ENCODE measurements at regions not wholly inside any gene's neighbourhood (a gene's known extent, or its start where the extent isn't known, plus 50 kb on each side); places are given as distances from the start of the nearest gene placed in this dataset.

DNA sequence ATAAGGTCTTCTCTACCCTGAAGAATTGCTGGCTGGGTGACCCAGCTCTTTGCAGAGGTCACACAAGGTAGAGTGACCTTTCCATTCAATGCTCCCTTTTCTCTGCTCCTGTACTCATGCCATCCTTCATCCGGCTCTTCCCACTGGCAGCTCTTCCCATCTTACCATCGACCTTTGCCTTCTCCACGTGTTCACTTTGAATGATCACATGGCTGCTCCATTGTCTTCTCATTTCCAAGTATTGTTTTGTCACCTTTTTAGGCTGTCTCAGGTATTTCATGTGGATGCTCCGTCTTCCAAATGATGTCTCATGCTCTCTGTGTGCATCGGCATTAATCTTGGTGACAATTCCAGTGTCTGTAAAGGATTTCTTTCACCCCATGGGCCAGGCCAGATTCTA lies 76.6 kb upstream of the ONECUT1 start:
- WGBS, 2 donors, result 70 to 72% methylated on average over 5 of the region's 5 CpGs
- H3K27me3 ChIP-seq, result peaks cover 0 to 6% (median 0%) of the 10 kb centered on the region in 4 donors
- H3K4me1 ChIP-seq, result no peaks in the 10 kb centered on the region
- peaks cover 0 to 4% (median 0%) of the 10 kb centered on the region in 3 donors for H3K9me3 ChIP-seq
- intact Hi-C loops (cut with DNase I), result no loop called here
- H3K4me3 ChIP-seq, result no peak overlapping the region
- no peak overlapping the region for H3K27ac ChIP-seq
- no peaks in the 10 kb centered on the region for H3K36me3 ChIP-seq
- TF ChIP-seq, protein P1, sequence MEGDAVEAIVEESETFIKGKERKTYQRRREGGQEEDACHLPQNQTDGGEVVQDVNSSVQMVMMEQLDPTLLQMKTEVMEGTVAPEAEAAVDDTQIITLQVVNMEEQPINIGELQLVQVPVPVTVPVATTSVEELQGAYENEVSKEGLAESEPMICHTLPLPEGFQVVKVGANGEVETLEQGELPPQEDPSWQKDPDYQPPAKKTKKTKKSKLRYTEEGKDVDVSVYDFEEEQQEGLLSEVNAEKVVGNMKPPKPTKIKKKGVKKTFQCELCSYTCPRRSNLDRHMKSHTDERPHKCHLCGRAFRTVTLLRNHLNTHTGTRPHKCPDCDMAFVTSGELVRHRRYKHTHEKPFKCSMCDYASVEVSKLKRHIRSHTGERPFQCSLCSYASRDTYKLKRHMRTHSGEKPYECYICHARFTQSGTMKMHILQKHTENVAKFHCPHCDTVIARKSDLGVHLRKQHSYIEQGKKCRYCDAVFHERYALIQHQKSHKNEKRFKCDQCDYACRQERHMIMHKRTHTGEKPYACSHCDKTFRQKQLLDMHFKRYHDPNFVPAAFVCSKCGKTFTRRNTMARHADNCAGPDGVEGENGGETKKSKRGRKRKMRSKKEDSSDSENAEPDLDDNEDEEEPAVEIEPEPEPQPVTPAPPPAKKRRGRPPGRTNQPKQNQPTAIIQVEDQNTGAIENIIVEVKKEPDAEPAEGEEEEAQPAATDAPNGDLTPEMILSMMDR (IDR thresholded peaks at IDR 0.05), result no peak
- TF ChIP-seq POLR2A (IDR thresholded peaks at IDR 0.05), result no peak
- DNase-seq, result no peak

DNA sequence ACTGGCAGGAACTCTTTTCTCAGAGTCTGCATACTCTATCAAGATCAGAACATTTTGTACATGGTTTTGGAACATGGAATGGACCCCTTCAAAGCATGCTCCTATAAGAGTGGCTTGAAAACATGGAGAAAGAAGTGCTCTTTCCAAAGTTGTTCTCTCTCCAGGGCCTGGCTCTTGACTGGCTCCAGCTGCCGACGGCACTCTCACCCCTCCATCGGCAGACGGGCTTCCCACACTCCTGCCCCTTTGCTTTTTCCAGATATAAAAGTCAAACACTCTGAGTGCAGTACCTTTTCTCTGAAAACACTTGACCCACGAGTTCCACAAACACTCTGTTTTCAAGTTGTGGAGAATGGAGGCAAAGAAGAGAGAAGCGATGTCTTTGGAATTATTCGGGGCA lies 72.5 kb upstream of the ONECUT1 start:
- intact Hi-C loops (cut with DNase I), result no loop called here
- WGBS, 2 donors, result 56 to 63% methylated on average over 7 of the region's 7 CpGs
- H3K36me3 ChIP-seq, result no peaks in the 10 kb centered on the region
- TF ChIP-seq, protein P1 (IDR thresholded peaks at IDR 0.05), result no peak
- H3K4me1 ChIP-seq, result no peaks in the 10 kb centered on the region
- H3K27me3 ChIP-seq, result peaks cover 0 to 22% (median 0%) of the 10 kb centered on the region in 4 donors
- H3K9me3 ChIP-seq, result peaks cover 0 to 4% (median 0%) of the 10 kb centered on the region in 3 donors
- no peak for DNase-seq
- no peak overlapping the region for H3K4me3 ChIP-seq
- H3K27ac ChIP-seq, result no peak overlapping the region

DNA sequence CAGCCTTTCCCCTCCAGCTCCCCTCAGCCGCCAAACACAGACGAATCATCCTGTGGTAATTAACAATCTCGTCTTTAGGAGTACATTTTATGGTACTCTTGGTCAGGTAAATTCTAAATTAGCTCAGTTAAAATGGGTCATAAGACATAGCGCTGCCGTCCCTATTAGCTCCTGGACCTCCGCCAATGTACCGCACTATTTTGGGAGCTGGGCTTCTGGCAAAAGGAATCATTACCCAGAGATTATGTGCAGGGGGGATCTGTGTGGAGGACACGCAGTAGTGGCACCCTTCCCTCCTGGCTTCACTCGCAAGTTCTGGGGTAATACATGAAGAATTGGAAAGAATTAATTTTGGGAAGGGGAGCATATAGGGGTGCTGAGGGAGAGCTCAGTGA lies 68.6 kb upstream of the ONECUT1 start:
- no peak overlapping the region for H3K27ac ChIP-seq
- no peak for DNase-seq
- 64 to 77% methylated on average over 7 of the region's 9 CpGs for WGBS, 2 donors
- H3K27me3 ChIP-seq, result peaks cover 0 to 35% (median 0%) of the 10 kb centered on the region in 4 donors
- H3K9me3 ChIP-seq, result no peaks in the 10 kb centered on the region
- no peak overlapping the region for H3K4me3 ChIP-seq
- no peaks in the 10 kb centered on the region for H3K36me3 ChIP-seq
- TF ChIP-seq, protein P1 (IDR thresholded peaks at IDR 0.05), result no peak
- TF ChIP-seq POLR2A (IDR thresholded peaks at IDR 0.05), result no peak
- intact Hi-C loops (cut with DNase I), result no loop called here
- H3K4me1 ChIP-seq, result no peaks in the 10 kb centered on the region

DNA sequence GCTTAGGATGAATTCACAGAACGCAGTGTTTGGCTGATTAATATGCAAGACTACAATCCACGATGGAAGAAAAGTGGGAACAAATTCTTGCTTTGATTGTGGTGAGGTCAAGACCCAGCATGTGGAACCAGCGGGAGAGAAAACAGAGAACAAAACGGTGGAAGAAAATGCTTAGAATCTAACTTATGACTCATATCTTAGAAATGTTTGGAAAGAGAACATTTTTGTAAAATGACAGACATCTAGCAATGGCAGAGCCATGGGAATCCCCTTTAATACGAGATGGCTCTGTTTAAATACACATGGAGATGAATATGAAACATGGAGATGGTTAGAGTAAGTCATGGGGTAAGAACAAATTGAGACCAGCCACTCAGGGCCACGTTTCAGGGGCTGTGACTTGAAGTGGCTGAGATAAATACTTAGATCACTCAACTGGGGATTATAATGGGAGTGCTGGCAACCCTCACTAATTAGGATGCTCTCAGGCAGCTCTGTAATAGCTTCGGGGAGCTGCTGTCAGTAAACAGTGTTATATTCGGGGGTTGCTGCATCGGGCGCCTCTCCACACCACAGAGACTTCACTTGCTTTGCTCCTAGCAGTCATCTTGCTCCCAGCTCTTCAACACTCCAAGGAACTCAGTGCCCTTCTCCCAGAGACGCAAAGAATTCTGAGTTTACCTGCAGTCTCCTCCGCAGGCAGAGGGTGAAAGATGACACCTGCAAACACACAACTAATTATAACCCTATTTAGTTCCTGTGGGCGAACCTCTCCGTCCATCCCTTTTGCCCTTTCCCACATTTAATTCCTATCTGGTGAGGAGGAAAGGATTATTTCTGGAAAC lies 68.0 kb upstream of the ONECUT1 start:
- H3K27ac ChIP-seq, result no peak overlapping the region
- TF ChIP-seq, protein P1 (IDR thresholded peaks at IDR 0.05), result no peak
- no peak for TF ChIP-seq POLR2A (IDR thresholded peaks at IDR 0.05)
- DNase-seq, result no peak
- intact Hi-C loops (cut with DNase I), result no loop called here
- no peaks in the 10 kb centered on the region for H3K9me3 ChIP-seq
- 26 to 37% methylated on average over 11 to 14 of the region's 14 CpGs for WGBS, 2 donors
- peaks cover 0 to 35% (median 0%) of the 10 kb centered on the region in 4 donors for H3K27me3 ChIP-seq
- no peaks in the 10 kb centered on the region for H3K36me3 ChIP-seq
- no peaks in the 10 kb centered on the region for H3K4me1 ChIP-seq
- H3K4me3 ChIP-seq, result no peak overlapping the region

DNA sequence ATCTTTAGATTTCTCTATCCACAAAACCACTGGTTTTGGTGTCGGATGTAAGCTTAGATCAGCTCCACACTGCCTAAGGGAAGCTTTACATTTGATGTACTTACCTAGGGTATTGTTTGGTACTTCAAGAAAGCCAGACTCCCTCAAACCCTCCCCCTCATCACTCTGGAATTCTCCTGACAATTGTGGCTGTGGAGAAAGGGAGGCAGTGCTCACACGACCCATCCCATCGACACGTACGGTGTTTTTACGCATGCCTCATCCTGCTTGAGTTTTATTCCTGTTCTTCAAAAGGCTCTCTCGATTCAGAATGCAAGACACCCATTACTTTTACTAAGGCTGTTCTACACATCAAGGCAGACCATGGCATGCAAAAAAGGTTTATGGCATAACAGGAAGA lies 67.3 kb upstream of the ONECUT1 start:
- no peak overlapping the region for H3K4me3 ChIP-seq
- H3K27ac ChIP-seq, result no peak overlapping the region
- H3K4me1 ChIP-seq, result no peaks in the 10 kb centered on the region
- no peak for DNase-seq
- TF ChIP-seq POLR2A (IDR thresholded peaks at IDR 0.05), result no peak
- TF ChIP-seq, protein P1 (IDR thresholded peaks at IDR 0.05), result no peak
- whole genome bisulfite sequencing, 2 donors, result 26 to 37% methylated on average over 7 of the region's 7 CpGs
- H3K9me3 ChIP-seq, result no peaks in the 10 kb centered on the region
- H3K27me3 ChIP-seq, result peaks cover 0 to 35% (median 0%) of the 10 kb centered on the region in 4 donors
- intact Hi-C loops (cut with DNase I), result no loop called here
- H3K36me3 ChIP-seq, result no peaks in the 10 kb centered on the region
